OCI-LY3 (cell line): ENCODE measurements at regions not wholly inside any gene's neighbourhood (a gene's known extent, or its start where the extent isn't known, plus 50 kb on each side); places are given as distances from the start of the nearest gene placed in this dataset.

Source experiments
- H2AFZ ChIP-seq: fragments of 200-600, 300-600 bp; shearing (Covaris generic); 2 replicates; pipeline ENCODE4 v1.6.0; 2014; ENCODE audit warnings: antibody characterized with exemption, low read depth, low read length
- H3K27ac ChIP-seq: fragments of 200-600, 300-600 bp; sonication (generic); 2 replicates; pipeline ENCODE4 v1.5.1; 2014; ENCODE audit warnings: mild to moderate bottlenecking, low read length, moderate library complexity, mixed read lengths
- H3K27me3 ChIP-seq: fragments of 200-600, 300-600 bp; sonication (generic); 2 replicates; pipeline ENCODE4 v1.6.1; 2014; ENCODE audit warnings: low read depth, low read length, mixed read lengths
- H3K36me3 ChIP-seq: fragments of 200-600, 300-600 bp; sonication (generic); replicated peaks from 2 replicates; pipeline ENCODE3; 2014; ENCODE audit warnings: low read depth, low read length, mixed read lengths
- H3K4me1 ChIP-seq: fragments of 300-600, 200-600 bp; sonication (generic); 2 replicates; pipeline ENCODE4 v1.6.1; 2014; ENCODE audit warnings: low read length, mixed read lengths
- H3K4me2 ChIP-seq: fragments of 200-600, 300-600 bp; sonication (generic); 2 replicates; pipeline ENCODE4 v1.6.1; 2014; ENCODE audit warnings: low read length, mixed read lengths
- H3K4me3 ChIP-seq: fragments of 300-600, 200-600 bp; sonication (generic); 2 replicates; pipeline ENCODE4 v1.5.1; 2014; ENCODE audit warnings: antibody characterized with exemption, mild to moderate bottlenecking, low read length, moderate library complexity
- H3K79me2 ChIP-seq: fragments of 300-600, 200-600 bp; shearing (Covaris generic); 2 replicates; pipeline ENCODE4 v1.6.1; 2014; ENCODE audit warnings: mild to moderate bottlenecking, low read length, mixed read lengths
- H3K9ac ChIP-seq: fragments of 300-600, 200-600 bp; shearing (Covaris generic); 2 replicates; pipeline ENCODE4 v1.6.0; 2014; ENCODE audit warnings: mild to moderate bottlenecking, low read length, moderate library complexity
- H3K9me3 ChIP-seq: fragments of 200-600, 300-600 bp; shearing (Covaris generic); 2 replicates; pipeline ENCODE4 v1.6.1; 2014; ENCODE audit warnings: low read length, mixed read lengths; ENCODE audit not compliant: insufficient read depth
- H4K20me1 ChIP-seq: fragments of 200-600, 300-600 bp; sonication (generic); 2 replicates; pipeline ENCODE4 v1.6.1; 2016; ENCODE audit warnings: low read length, mixed read lengths; ENCODE audit not compliant: insufficient read depth
- EZH2phosphoT487 ChIP-seq: fragments of 200-600 bp; shearing (Covaris generic); IDR thresholded peaks from 2 replicates; pipeline ENCODE4 v1.6.1; 2018; ENCODE audit warnings: antibody characterized with exemption, mixed run types, low read depth
- TF ChIP-seq, protein P1 (sequence below): fragments of 200-600, 300-600 bp; sonication (generic); IDR thresholded peaks from 2 replicates; pipeline ENCODE4 v1.5.1; 2014; ENCODE audit warnings: antibody characterized with exemption, low read length, low read depth

- Histone ChIP-seq H3K79me2 (no peaks in the 10 kb centered on the region), H3K27ac (no peak overlapping the region), H3K4me1 (no peaks in the 10 kb centered on the region), H2AFZ (no peak overlapping the region), H3K27me3 (no peaks in the 10 kb centered on the region), H3K36me3 (no peaks in the 10 kb centered on the region), H3K4me2 (no peak overlapping the region), H3K9me3 (no peaks in the 10 kb centered on the region), H3K4me3 (no peak overlapping the region), H4K20me1 (no peaks in the 10 kb centered on the region), H3K9ac (no peak overlapping the region)
- no peak for TF ChIP-seq EZH2phosphoT487
- TF ChIP-seq, protein P1, sequence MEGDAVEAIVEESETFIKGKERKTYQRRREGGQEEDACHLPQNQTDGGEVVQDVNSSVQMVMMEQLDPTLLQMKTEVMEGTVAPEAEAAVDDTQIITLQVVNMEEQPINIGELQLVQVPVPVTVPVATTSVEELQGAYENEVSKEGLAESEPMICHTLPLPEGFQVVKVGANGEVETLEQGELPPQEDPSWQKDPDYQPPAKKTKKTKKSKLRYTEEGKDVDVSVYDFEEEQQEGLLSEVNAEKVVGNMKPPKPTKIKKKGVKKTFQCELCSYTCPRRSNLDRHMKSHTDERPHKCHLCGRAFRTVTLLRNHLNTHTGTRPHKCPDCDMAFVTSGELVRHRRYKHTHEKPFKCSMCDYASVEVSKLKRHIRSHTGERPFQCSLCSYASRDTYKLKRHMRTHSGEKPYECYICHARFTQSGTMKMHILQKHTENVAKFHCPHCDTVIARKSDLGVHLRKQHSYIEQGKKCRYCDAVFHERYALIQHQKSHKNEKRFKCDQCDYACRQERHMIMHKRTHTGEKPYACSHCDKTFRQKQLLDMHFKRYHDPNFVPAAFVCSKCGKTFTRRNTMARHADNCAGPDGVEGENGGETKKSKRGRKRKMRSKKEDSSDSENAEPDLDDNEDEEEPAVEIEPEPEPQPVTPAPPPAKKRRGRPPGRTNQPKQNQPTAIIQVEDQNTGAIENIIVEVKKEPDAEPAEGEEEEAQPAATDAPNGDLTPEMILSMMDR = no peak
Measured at GRCh38 chr10:81303656-81304055, 571.3 kb upstream of the NRG3 start.

DNA sequence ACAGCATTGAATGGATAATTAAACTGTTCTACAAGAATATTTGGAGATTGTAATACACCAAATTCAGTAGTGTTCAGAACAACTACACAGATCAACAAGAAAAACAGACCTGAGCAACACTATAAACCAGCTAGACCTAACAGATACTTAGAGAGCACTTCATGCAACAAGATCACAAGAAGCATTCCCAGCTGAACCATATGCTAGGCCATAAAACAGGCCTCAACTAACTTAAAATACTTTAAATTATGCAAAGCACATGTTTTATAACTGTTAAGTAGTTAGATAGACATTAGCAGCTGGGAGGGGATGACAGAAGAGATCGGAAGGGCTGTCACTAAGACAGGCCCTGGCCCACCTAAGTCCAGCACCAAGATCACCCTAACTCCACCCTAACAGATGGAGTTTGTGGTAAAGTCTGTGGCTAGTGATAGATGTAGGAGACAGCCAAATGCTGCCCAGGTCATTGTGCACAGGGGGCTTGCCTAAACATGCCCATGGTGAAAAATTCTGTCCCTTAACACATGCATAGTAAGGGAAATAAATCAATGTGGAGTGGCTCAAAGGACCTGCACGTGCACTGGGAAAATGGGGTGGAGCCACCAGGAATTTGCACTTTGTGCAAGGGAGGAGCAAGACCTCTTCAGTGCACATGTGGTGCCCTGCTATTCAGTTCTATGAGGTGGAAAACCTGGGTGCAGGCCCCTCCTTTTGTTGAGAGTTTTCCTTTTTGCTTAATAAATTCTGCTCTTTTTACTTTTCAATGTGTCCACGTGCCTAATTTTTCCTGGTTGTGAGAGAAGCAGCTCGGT, 567.8 kb upstream of the NRG3 start:
- Histone ChIP-seq H4K20me1 (no peaks in the 10 kb centered on the region), H3K9ac (no peak overlapping the region), H3K4me2 (no peak overlapping the region), H3K4me1 (no peaks in the 10 kb centered on the region), H3K36me3 (no peaks in the 10 kb centered on the region), H3K9me3 (no peaks in the 10 kb centered on the region), H3K27ac (no peak overlapping the region), H3K79me2 (no peaks in the 10 kb centered on the region), H2AFZ (no peak overlapping the region), H3K27me3 (no peaks in the 10 kb centered on the region), H3K4me3 (no peak overlapping the region)
- no peak for TF ChIP-seq EZH2phosphoT487
- TF ChIP-seq, protein P1 = no peak

DNA sequence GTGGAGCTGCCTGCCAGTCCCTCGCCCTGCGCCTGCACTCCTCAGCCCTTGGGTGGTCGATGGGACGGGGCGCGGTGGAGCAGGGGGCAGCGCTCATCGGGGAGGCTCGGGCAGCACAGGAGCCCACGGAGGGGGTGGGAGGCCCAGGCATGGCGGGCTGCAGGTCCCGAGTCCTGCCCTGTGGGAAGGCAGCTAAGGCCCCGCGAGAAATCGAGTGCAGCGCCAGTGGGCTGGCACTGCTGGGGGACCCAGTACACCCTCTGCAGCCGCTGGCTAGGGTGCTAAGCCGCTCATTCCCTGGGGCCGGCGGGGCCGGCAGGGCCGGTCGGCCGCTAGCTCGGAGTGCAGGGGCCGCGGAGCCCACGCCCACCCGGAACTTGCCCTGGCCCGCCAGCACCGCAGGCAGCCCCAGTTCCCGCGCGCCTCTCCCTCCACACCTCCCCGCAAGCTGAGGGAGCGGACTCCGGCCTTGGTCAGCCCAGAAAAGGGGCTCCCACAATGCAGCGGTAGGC, 565.9 kb upstream of the NRG3 start:
- no peaks in the 10 kb centered on the region for H3K4me1 ChIP-seq
- no peak overlapping the region for H2AFZ ChIP-seq
- H4K20me1 ChIP-seq = no peaks in the 10 kb centered on the region
- no peak overlapping the region for H3K4me2 ChIP-seq
- no peaks in the 10 kb centered on the region for H3K79me2 ChIP-seq
- H3K9ac ChIP-seq = no peak overlapping the region
- TF ChIP-seq, protein P1 = no peak
- TF ChIP-seq EZH2phosphoT487 = no peak
- H3K9me3 ChIP-seq = no peaks in the 10 kb centered on the region
- H3K36me3 ChIP-seq = no peaks in the 10 kb centered on the region
- no peak overlapping the region for H3K27ac ChIP-seq
- H3K4me3 ChIP-seq = no peak overlapping the region
- no peaks in the 10 kb centered on the region for H3K27me3 ChIP-seq

GRCh38 chr10:81314471-81314870, 560.5 kb upstream of the NRG3 start:
- Histone ChIP-seq H3K4me1 (no peaks in the 10 kb centered on the region), H2AFZ (no peak overlapping the region), H3K9ac (no peak overlapping the region), H3K36me3 (no peaks in the 10 kb centered on the region), H4K20me1 (no peaks in the 10 kb centered on the region), H3K27ac (no peak overlapping the region), H3K4me3 (no peak overlapping the region), H3K9me3 (no peaks in the 10 kb centered on the region), H3K27me3 (no peaks in the 10 kb centered on the region), H3K4me2 (no peak overlapping the region), H3K79me2 (no peaks in the 10 kb centered on the region)
- TF ChIP-seq, protein P1 = no peak
- TF ChIP-seq EZH2phosphoT487 = no peak
